IPS-18a (cell line): ENCODE measurements at regions not wholly inside any gene's neighbourhood (a gene's known extent, or its start where the extent isn't known, plus 50 kb on each side); places are given as distances from the start of the nearest gene placed in this dataset.

ENCODE experiments used
- H3K27ac ChIP-seq: one replicate; pipeline ENCODE4 v1.5.1; 2013; ENCODE audit warnings: low read length
- H3K27me3 ChIP-seq: one replicate; pipeline ENCODE4 v1.6.1; 2013; ENCODE audit warnings: mild to moderate bottlenecking, low read length; ENCODE audit not compliant: control insufficient read depth, insufficient read depth
- H3K36me3 ChIP-seq: one replicate; pipeline ENCODE4 v1.6.1; 2013; ENCODE audit warnings: low read depth, low read length; ENCODE audit not compliant: control insufficient read depth
- H3K4me1 ChIP-seq: one replicate; pipeline ENCODE4 v1.6.1; 2013; ENCODE audit warnings: low read depth, low read length; ENCODE audit not compliant: control insufficient read depth
- H3K4me3 ChIP-seq: one replicate; pipeline ENCODE4 v1.5.1; 2013; ENCODE audit warnings: low read length
- H3K9ac ChIP-seq: one replicate; pipeline ENCODE4 v1.6.1; 2013; ENCODE audit warnings: mild to moderate bottlenecking, low read length, moderate library complexity
- H3K9me3 ChIP-seq: one replicate; pipeline ENCODE4 v1.6.1; 2013; ENCODE audit warnings: low read depth, low read length; ENCODE audit not compliant: control insufficient read depth

- H3K4me3 ChIP-seq, result no peak overlapping the region
- no peaks in the 10 kb centered on the region for H3K36me3 ChIP-seq
- H3K27ac ChIP-seq, result no peak overlapping the region
- H3K9me3 ChIP-seq, result no peaks in the 10 kb centered on the region
- H3K4me1 ChIP-seq, result no peaks in the 10 kb centered on the region
- no peak overlapping the region for H3K9ac ChIP-seq
- H3K27me3 ChIP-seq, result no peaks in the 10 kb centered on the region
Measured at GRCh38 chr4:37109756-37110155, 134.8 kb upstream of the NWD2 start.

- Histone ChIP-seq H3K4me3 (no peak overlapping the region), H3K9ac (no peak overlapping the region), H3K36me3 (no peaks in the 10 kb centered on the region), H3K27ac (no peak overlapping the region), H3K4me1 (no peaks in the 10 kb centered on the region), H3K27me3 (no peaks in the 10 kb centered on the region), H3K9me3 (no peaks in the 10 kb centered on the region)
Measured at GRCh38 chr4:37124800-37125199, 119.7 kb upstream of the NWD2 start.

- Histone ChIP-seq H3K4me1 (no peaks in the 10 kb centered on the region), H3K27me3 (no peaks in the 10 kb centered on the region)
Measured at GRCh38 chr4:37126051-37126450, 118.5 kb upstream of the NWD2 start.

GRCh38 chr4:37130465-37130864, 114.1 kb upstream of the NWD2 start:
- H3K27ac ChIP-seq, result no peak overlapping the region
- H3K9ac ChIP-seq, result no peak overlapping the region
- no peaks in the 10 kb centered on the region for H3K27me3 ChIP-seq
- H3K36me3 ChIP-seq, result no peaks in the 10 kb centered on the region
- no peak overlapping the region for H3K4me3 ChIP-seq
- H3K9me3 ChIP-seq, result no peaks in the 10 kb centered on the region
- no peaks in the 10 kb centered on the region for H3K4me1 ChIP-seq

More at GRCh38 chr4:37126051-37126450, 118.5 kb upstream of the NWD2 start:
- Histone ChIP-seq H3K9me3 (no peaks in the 10 kb centered on the region), H3K4me3 (no peak overlapping the region), H3K27ac (no peak overlapping the region), H3K9ac (no peak overlapping the region), H3K36me3 (no peaks in the 10 kb centered on the region)

GRCh38 chr4:37132351-37132974, 112.1 kb upstream of the NWD2 start:
- Histone ChIP-seq H3K9me3 (no peaks in the 10 kb centered on the region), H3K9ac (no peak overlapping the region), H3K27ac (no peak overlapping the region), H3K27me3 (no peaks in the 10 kb centered on the region), H3K4me1 (no peaks in the 10 kb centered on the region), H3K36me3 (no peaks in the 10 kb centered on the region), H3K4me3 (no peak overlapping the region)

GRCh38 chr4:37132975-37133360, 111.6 kb upstream of the NWD2 start:
- no peak overlapping the region for H3K27ac ChIP-seq
- H3K4me3 ChIP-seq, result no peak overlapping the region
- no peak overlapping the region for H3K9ac ChIP-seq
- H3K27me3 ChIP-seq, result no peaks in the 10 kb centered on the region
- H3K9me3 ChIP-seq, result no peaks in the 10 kb centered on the region
- no peaks in the 10 kb centered on the region for H3K36me3 ChIP-seq
- no peaks in the 10 kb centered on the region for H3K4me1 ChIP-seq

- H3K4me3 ChIP-seq, result no peak overlapping the region
- no peaks in the 10 kb centered on the region for H3K4me1 ChIP-seq
- H3K9ac ChIP-seq, result no peak overlapping the region
- H3K36me3 ChIP-seq, result no peaks in the 10 kb centered on the region
- H3K27ac ChIP-seq, result no peak overlapping the region
- H3K9me3 ChIP-seq, result no peaks in the 10 kb centered on the region
- H3K27me3 ChIP-seq, result no peaks in the 10 kb centered on the region
Measured at GRCh38 chr4:37138019-37138653, 106.4 kb upstream of the NWD2 start.

GRCh38 chr4:37138789-37139188, 105.8 kb upstream of the NWD2 start:
- H3K36me3 ChIP-seq, result no peaks in the 10 kb centered on the region
- H3K27ac ChIP-seq, result no peak overlapping the region
- H3K4me1 ChIP-seq, result no peaks in the 10 kb centered on the region
- no peak overlapping the region for H3K9ac ChIP-seq
- no peak overlapping the region for H3K4me3 ChIP-seq
- no peaks in the 10 kb centered on the region for H3K27me3 ChIP-seq
- H3K9me3 ChIP-seq, result no peaks in the 10 kb centered on the region

- Histone ChIP-seq H3K27ac (no peak overlapping the region), H3K4me3 (no peak overlapping the region), H3K9ac (no peak overlapping the region), H3K4me1 (no peaks in the 10 kb centered on the region), H3K27me3 (no peaks in the 10 kb centered on the region), H3K36me3 (no peaks in the 10 kb centered on the region), H3K9me3 (no peaks in the 10 kb centered on the region)
Measured at GRCh38 chr4:37139987-37140386, 104.6 kb upstream of the NWD2 start.

- Histone ChIP-seq H3K36me3 (no peaks in the 10 kb centered on the region), H3K9ac (no peak overlapping the region), H3K27me3 (no peaks in the 10 kb centered on the region), H3K27ac (no peak overlapping the region), H3K9me3 (no peaks in the 10 kb centered on the region), H3K4me1 (no peaks in the 10 kb centered on the region), H3K4me3 (no peak overlapping the region)
Measured at GRCh38 chr4:37146260-37146659, 98.3 kb upstream of the NWD2 start.

GRCh38 chr4:37157476-37158167, 86.9 kb upstream of the NWD2 start:
- no peak overlapping the region for H3K9ac ChIP-seq
- H3K4me1 ChIP-seq, result no peaks in the 10 kb centered on the region
- no peak overlapping the region for H3K27ac ChIP-seq
- H3K9me3 ChIP-seq, result no peaks in the 10 kb centered on the region
- no peaks in the 10 kb centered on the region for H3K36me3 ChIP-seq
- H3K4me3 ChIP-seq, result no peak overlapping the region
- H3K27me3 ChIP-seq, result no peaks in the 10 kb centered on the region

GRCh38 chr4:37160653-37161052, 83.9 kb upstream of the NWD2 start:
- H3K27ac ChIP-seq, result no peak overlapping the region
- no peaks in the 10 kb centered on the region for H3K36me3 ChIP-seq
- H3K9ac ChIP-seq, result no peak overlapping the region
- H3K4me1 ChIP-seq, result no peaks in the 10 kb centered on the region
- no peaks in the 10 kb centered on the region for H3K27me3 ChIP-seq
- H3K4me3 ChIP-seq, result no peak overlapping the region
- no peaks in the 10 kb centered on the region for H3K9me3 ChIP-seq
